SK-N-MC (cell line): ENCODE measurements at regions not wholly inside any gene's neighbourhood (a gene's known extent, or its start where the extent isn't known, plus 50 kb on each side); places are given as distances from the start of the nearest gene placed in this dataset.

Experiments used
- EZH2 ChIP-seq: fragments of 200-600 bp; sonication (generic); IDR thresholded peaks from one replicate; pipeline ENCODE4 v1.6.1; 2017; ENCODE audit warnings: antibody characterized with exemption
- FOXP2 ChIP-seq: optimal IDR thresholded peaks from 2 replicates; pipeline ENCODE3; 2011; ENCODE audit warnings: mild to moderate bottlenecking, moderate library complexity; ENCODE audit not compliant: insufficient read depth; ENCODE audit errors: extremely low read length, control extremely low read depth
- POLR2AphosphoS5 ChIP-seq: IDR thresholded peaks from 2 replicates; pipeline ENCODE4 v1.6.1; 2012; ENCODE audit warnings: mild to moderate bottlenecking, low read depth, low read length, borderline replicate concordance

DNA sequence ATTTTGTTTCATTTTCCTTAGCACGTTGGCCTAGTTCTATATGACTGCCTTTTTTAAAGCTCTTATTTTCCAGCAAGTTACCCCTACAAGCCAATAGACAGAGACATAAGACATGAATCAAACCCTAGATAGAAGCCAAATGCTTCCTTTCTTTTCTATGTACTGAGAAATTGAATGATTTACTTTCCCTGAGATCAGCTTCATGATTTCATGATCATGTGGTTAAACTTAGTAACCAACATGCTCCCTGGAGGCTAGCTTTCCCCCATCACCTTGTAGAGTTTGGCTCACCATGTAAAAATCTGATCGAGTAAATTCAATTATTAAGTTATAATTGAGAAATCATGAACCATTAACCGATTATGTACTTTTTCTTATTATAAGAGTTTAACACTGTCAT, 148.1 kb upstream of the LRIG3 start:
- TF ChIP-seq POLR2AphosphoS5: no peak
- TF ChIP-seq EZH2: no peak
- TF ChIP-seq FOXP2: no peak
